ENCODE measurements at regions not wholly inside any gene's neighbourhood (a gene's known extent, or its start where the extent isn't known, plus 50 kb on each side); places are given as distances from the start of the nearest gene placed in this dataset.

DNA sequence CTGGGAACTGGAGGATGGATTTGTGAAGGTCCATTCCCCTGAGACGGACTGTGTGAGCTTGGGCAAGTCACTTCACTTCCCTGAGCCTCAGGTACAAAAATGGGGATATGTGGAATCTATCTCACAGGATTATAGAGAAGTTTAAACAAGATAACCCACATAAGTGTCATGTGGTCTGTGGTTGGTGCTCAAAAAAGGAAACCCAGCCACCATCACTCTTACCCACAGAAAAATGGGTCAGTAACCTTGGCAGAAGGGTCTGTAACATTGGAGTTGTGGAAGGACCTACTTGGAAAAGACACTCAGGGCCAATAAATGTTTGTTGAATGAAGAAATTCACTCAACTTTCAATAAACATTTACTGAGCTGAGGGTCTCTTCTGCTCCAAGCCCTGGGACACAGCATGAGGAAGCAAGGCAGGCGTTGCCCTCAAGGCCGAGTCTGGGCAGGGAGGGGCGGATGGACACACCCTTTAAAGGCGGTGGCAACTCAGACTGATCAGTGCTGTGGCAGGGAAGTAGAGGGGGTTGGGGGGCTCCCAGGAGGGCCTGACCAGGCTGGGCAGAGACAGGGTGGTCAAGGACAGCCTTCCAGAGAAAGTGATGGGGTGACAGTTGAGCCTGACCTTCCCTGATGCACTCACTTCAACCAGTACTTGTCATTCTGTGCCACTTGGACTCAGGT is 66.7 kb upstream of the ACOT11 start:
- TF ChIP-seq, protein P1, sequence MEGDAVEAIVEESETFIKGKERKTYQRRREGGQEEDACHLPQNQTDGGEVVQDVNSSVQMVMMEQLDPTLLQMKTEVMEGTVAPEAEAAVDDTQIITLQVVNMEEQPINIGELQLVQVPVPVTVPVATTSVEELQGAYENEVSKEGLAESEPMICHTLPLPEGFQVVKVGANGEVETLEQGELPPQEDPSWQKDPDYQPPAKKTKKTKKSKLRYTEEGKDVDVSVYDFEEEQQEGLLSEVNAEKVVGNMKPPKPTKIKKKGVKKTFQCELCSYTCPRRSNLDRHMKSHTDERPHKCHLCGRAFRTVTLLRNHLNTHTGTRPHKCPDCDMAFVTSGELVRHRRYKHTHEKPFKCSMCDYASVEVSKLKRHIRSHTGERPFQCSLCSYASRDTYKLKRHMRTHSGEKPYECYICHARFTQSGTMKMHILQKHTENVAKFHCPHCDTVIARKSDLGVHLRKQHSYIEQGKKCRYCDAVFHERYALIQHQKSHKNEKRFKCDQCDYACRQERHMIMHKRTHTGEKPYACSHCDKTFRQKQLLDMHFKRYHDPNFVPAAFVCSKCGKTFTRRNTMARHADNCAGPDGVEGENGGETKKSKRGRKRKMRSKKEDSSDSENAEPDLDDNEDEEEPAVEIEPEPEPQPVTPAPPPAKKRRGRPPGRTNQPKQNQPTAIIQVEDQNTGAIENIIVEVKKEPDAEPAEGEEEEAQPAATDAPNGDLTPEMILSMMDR (IDR thresholded peaks at IDR 0.05), result no peak
- TF ChIP-seq, protein P2, sequence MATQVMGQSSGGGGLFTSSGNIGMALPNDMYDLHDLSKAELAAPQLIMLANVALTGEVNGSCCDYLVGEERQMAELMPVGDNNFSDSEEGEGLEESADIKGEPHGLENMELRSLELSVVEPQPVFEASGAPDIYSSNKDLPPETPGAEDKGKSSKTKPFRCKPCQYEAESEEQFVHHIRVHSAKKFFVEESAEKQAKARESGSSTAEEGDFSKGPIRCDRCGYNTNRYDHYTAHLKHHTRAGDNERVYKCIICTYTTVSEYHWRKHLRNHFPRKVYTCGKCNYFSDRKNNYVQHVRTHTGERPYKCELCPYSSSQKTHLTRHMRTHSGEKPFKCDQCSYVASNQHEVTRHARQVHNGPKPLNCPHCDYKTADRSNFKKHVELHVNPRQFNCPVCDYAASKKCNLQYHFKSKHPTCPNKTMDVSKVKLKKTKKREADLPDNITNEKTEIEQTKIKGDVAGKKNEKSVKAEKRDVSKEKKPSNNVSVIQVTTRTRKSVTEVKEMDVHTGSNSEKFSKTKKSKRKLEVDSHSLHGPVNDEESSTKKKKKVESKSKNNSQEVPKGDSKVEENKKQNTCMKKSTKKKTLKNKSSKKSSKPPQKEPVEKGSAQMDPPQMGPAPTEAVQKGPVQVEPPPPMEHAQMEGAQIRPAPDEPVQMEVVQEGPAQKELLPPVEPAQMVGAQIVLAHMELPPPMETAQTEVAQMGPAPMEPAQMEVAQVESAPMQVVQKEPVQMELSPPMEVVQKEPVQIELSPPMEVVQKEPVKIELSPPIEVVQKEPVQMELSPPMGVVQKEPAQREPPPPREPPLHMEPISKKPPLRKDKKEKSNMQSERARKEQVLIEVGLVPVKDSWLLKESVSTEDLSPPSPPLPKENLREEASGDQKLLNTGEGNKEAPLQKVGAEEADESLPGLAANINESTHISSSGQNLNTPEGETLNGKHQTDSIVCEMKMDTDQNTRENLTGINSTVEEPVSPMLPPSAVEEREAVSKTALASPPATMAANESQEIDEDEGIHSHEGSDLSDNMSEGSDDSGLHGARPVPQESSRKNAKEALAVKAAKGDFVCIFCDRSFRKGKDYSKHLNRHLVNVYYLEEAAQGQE (IDR thresholded peaks at IDR 0.05; ENCODE audit: insufficient read depth in 1 of 2, low read depth in 2 of 2, low read length in 1 of 2), result no peak
- no peak for TF ChIP-seq POLR2AphosphoS5 (IDR thresholded peaks at IDR 0.05; ENCODE audit: low read depth, low read length)

All from Panc1 (cell line).